Upper lobe of right lung (tissue), 1 donor: ENCODE measurements at regions not wholly inside any gene's neighbourhood (a gene's known extent, or its start where the extent isn't known, plus 50 kb on each side); places are given as distances from the start of the nearest gene placed in this dataset.

Experiments used
- ATAC-seq: fragments of 200-7000 bp; cut with Tn5 transposase; one replicate; pipeline ENCODE4 v1.9.1; 2020; ENCODE audit warnings: mild to moderate bottlenecking, moderate library complexity
- DNase-seq: peaks from one replicate; pipeline ENCODE4 v3.0.0-alpha.2; 2020
- H3K27ac ChIP-seq: fragments of 200-600 bp; one replicate; pipeline ENCODE4 v1.8.0; 2022
- H3K27me3 ChIP-seq: fragments of 200-600 bp; one replicate; pipeline ENCODE4 v1.8.0; 2022; ENCODE audit warnings: mild to moderate bottlenecking
- H3K36me3 ChIP-seq: fragments of 200-600 bp; one replicate; pipeline ENCODE4 v1.8.0; 2022
- H3K4me1 ChIP-seq: fragments of 200-600 bp; one replicate; pipeline ENCODE4 v1.8.0; 2022
- H3K4me3 ChIP-seq: fragments of 200-600 bp; one replicate; pipeline ENCODE4 v1.8.0; 2022; ENCODE audit warnings: mild to moderate bottlenecking
- H3K9me3 ChIP-seq: fragments of 200-600 bp; one replicate; pipeline ENCODE4 v1.8.0; 2022
- intact Hi-C: fragments of 100-400 bp; cut with DNase I; formaldehyde crosslinking; loops from one replicate; pipeline ENCODE4 v1.11.0; 2022
- TF ChIP-seq, protein P1 (sequence below): fragments of 200-600 bp; IDR thresholded peaks from one replicate; pipeline ENCODE4 v1.8.0; 2022; ENCODE audit warnings: antibody characterized with exemption
- donor health status: DM: no; HTN: yes; CAD: no; lungs with severe emphysema.

- no peak for ATAC-seq
- no peak overlapping the region for H3K4me3 ChIP-seq
- H3K9me3 ChIP-seq = no peaks in the 10 kb centered on the region
- no peak for DNase-seq
- no peaks in the 10 kb centered on the region for H3K27me3 ChIP-seq
- TF ChIP-seq, protein P1, sequence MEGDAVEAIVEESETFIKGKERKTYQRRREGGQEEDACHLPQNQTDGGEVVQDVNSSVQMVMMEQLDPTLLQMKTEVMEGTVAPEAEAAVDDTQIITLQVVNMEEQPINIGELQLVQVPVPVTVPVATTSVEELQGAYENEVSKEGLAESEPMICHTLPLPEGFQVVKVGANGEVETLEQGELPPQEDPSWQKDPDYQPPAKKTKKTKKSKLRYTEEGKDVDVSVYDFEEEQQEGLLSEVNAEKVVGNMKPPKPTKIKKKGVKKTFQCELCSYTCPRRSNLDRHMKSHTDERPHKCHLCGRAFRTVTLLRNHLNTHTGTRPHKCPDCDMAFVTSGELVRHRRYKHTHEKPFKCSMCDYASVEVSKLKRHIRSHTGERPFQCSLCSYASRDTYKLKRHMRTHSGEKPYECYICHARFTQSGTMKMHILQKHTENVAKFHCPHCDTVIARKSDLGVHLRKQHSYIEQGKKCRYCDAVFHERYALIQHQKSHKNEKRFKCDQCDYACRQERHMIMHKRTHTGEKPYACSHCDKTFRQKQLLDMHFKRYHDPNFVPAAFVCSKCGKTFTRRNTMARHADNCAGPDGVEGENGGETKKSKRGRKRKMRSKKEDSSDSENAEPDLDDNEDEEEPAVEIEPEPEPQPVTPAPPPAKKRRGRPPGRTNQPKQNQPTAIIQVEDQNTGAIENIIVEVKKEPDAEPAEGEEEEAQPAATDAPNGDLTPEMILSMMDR = no peak
- no peaks in the 10 kb centered on the region for H3K36me3 ChIP-seq
- no peak overlapping the region for H3K27ac ChIP-seq
- no peaks in the 10 kb centered on the region for H3K4me1 ChIP-seq
- intact Hi-C loops = no loop called here
Measured at GRCh38 chr9:81214975-81215374, 474.4 kb downstream of the TLE1 start.

DNA sequence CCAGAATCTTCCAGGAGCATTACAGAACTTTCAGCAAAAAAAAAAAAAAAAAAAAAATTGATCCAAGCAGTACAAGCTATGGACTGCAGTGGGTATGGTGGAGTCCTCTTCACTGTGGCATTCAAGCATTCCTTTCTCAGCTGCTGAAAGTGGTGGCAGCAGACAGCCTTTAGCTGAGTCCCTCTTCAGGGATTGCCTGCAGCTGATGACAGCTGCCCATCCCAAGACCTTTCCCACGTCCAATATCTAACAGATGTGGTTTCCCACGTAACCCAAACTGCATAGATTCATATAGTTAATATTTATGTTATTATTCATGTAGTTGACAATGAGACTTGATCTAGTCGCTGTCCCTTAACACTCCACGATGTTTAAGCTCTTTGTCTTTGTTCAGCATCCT is 475.9 kb downstream of the TLE1 start:
- intact Hi-C loops = no loop called here

DNA sequence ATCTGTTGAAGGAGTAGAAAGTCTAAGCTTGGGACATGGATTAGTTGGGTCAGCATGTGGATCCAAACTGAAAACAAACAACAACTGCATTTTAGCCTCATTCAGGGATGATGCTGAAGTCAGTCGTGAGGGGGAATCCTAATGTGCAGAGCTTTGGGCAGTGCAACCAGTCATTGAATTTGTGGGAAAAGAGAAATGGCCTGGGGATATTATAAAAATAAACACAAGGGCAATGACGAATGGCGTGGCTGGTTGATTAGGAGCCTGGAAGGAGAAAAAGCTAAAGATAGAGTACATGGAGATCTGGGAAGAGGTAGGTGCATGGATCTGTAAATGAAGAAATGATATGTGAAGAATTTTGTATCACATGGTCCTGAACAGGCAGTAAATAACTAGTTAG is 477.6 kb downstream of the TLE1 start:
- no peak for ATAC-seq
- TF ChIP-seq, protein P1 = no peak
- intact Hi-C loops = no loop called here

More for the DNA sequence above, 475.9 kb downstream of the TLE1 start:
- ATAC-seq (no peak), DNase-seq (no peak)
- Histone ChIP-seq H3K27me3 (no peaks in the 10 kb centered on the region), H3K4me1 (no peaks in the 10 kb centered on the region), H3K9me3 (no peaks in the 10 kb centered on the region), H3K27ac (no peak overlapping the region), H3K36me3 (no peaks in the 10 kb centered on the region), H3K4me3 (no peak overlapping the region)
- TF ChIP-seq, protein P1 = no peak

DNA sequence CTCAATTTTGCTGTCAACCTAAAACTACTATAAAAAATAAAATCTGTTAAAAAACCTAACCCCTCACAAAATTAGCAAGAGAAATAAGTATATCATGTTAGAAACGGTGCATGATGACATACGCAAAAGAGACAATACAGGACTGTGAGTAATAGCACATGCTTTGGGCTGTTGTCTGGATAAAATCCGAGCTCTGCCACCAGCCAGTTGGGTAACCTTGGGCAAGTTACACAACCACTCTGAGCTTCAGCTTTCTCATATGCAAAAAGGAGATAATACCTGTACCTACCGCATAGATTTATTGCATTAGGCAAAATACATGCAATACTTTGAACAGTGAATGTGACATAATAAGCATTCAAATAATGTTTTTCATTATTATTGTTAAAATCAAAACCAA is 481.7 kb downstream of the TLE1 start:
- no peak for DNase-seq
- no peaks in the 10 kb centered on the region for H3K27me3 ChIP-seq
- H3K36me3 ChIP-seq = no peaks in the 10 kb centered on the region
- TF ChIP-seq, protein P1 = no peak
- no peak for ATAC-seq
- no peak overlapping the region for H3K4me3 ChIP-seq
- H3K4me1 ChIP-seq = no peaks in the 10 kb centered on the region
- intact Hi-C loops = no loop called here
- H3K9me3 ChIP-seq = no peaks in the 10 kb centered on the region
- H3K27ac ChIP-seq = no peak overlapping the region

More for the DNA sequence above, 477.6 kb downstream of the TLE1 start:
- Histone ChIP-seq H3K4me3 (no peak overlapping the region), H3K9me3 (no peaks in the 10 kb centered on the region), H3K27me3 (no peaks in the 10 kb centered on the region), H3K4me1 (no peaks in the 10 kb centered on the region), H3K36me3 (no peaks in the 10 kb centered on the region), H3K27ac (no peak overlapping the region)
- no peak for DNase-seq

GRCh38 chr9:81202292-81202691 is 487.1 kb downstream of the TLE1 start:
- Histone ChIP-seq H3K4me1 (no peaks in the 10 kb centered on the region), H3K4me3 (no peak overlapping the region), H3K9me3 (no peaks in the 10 kb centered on the region), H3K36me3 (no peaks in the 10 kb centered on the region), H3K27ac (no peak overlapping the region), H3K27me3 (no peaks in the 10 kb centered on the region)
- intact Hi-C loops = no loop called here
- ATAC-seq = no peak
- TF ChIP-seq, protein P1 = no peak
- no peak for DNase-seq

- H3K36me3 ChIP-seq = no peaks in the 10 kb centered on the region
- TF ChIP-seq, protein P1 = no peak
- no peak overlapping the region for H3K4me3 ChIP-seq
- H3K27me3 ChIP-seq = no peaks in the 10 kb centered on the region
- intact Hi-C loops = no loop called here
- no peaks in the 10 kb centered on the region for H3K9me3 ChIP-seq
- no peaks in the 10 kb centered on the region for H3K4me1 ChIP-seq
- ATAC-seq (no peak), DNase-seq (no peak)
- no peak overlapping the region for H3K27ac ChIP-seq
Measured at GRCh38 chr9:81195206-81195605, 494.1 kb downstream of the TLE1 start.
